ENCODE measurements at regions not wholly inside any gene's neighbourhood (a gene's known extent, or its start where the extent isn't known, plus 50 kb on each side); places are given as distances from the start of the nearest gene placed in this dataset.
"Not testable (repeated sequence)": the region's sequence is repeated elsewhere in the genome, so short reads cannot be mapped to it uniquely, and the experiment has no call there.

GRCh38 chr13:64099994-64100393 is 2684.3 kb upstream of the PCDH20 start:
- no peak for DNase-seq

DNA sequence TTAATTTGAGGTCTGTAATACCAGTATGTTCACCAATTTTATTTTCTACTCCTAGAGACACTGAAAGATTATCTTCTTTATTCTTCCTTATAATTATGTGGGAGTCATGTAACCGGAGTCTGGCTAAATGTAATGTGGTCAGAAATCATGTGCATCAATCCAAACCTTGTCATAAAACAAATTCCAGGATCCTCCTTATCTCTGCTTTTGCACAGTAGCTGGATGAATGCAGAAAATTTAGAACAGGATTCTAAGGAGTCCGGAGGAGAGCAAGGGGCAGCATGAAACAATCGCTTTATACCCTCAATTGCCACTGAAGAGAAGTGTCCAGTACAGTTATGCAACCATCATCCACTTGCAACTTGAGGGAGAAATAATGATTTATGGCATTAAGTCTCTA is 2674.7 kb upstream of the PCDH20 start:
- DNase-seq = no peak

- DNase-seq = no peak
Measured at GRCh38 chr13:64088491-64088890, 2672.8 kb upstream of the PCDH20 start.

- no peak for DNase-seq
Measured at GRCh38 chr13:64087624-64088023, 2672.0 kb upstream of the PCDH20 start.

GRCh38 chr13:64083811-64084210 is 2668.2 kb upstream of the PCDH20 start:
- DNase-seq = no peak

DNA sequence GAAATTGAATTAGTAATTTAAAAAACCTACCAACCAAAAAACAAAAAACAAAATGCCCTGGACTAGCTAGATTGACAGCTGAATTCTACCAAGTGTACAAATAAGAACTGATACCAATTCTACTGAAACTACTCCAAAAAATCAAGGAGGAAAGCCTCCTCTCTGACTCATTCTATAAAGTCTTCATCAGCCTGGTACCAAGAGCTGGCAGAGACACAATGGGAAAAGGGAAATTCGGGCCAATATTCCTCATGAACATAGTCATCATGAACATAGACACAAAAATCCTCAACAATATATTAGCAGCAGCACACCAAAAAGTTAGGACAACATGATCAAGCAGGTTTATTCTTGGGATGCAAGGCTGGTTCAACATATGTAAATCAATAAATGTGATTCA is 2667.7 kb upstream of the PCDH20 start:
- no peak for DNase-seq

DNA sequence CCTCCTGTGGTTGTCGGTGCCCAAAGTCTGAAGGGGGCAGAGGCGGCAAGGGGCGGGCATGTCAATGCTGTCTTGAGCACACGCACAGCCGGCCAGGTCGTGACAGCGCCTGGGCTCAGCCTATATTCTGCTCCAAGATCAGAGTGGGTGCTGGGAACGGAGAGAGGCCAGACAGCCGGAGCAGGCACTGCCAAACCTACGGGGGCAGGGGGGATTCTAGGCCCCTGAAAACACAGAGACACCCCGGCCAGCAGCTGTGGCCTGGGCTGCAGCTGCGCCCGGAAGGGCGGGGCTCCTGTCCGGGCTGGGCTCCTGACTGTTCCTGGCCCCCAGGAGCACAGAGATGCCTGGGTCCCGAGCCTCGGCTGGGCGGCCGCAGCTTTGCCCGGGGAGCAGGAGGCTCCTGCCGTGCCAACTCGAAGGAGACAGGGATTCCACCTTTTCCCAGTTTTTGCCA is 2662.9 kb upstream of the PCDH20 start:
- DNase-seq = no peak

DNA sequence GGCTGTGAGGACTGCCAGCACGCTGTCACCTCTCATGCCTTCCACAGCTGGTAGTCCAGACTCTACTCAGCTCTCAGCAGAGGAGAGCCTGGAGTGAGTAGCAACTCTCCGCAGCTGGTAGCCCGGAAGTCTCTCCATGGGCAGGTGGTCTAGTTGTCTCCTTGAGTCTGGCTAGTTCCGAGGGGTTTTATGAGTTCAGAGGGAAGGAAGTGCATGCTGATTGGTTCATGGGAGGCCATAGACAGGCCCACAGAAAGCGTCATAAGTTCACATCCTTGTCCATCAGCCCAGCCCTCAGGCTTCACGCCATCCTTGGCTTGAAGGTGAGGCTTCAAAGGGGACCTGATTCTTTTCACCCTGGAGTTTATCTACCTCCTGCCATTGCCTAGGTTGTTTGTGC is 2662.4 kb upstream of the PCDH20 start:
- DNase-seq = no peak

GRCh38 chr13:64077132-64077835 is 2661.6 kb upstream of the PCDH20 start:
- DNase-seq = not testable (repeated sequence)

DNA sequence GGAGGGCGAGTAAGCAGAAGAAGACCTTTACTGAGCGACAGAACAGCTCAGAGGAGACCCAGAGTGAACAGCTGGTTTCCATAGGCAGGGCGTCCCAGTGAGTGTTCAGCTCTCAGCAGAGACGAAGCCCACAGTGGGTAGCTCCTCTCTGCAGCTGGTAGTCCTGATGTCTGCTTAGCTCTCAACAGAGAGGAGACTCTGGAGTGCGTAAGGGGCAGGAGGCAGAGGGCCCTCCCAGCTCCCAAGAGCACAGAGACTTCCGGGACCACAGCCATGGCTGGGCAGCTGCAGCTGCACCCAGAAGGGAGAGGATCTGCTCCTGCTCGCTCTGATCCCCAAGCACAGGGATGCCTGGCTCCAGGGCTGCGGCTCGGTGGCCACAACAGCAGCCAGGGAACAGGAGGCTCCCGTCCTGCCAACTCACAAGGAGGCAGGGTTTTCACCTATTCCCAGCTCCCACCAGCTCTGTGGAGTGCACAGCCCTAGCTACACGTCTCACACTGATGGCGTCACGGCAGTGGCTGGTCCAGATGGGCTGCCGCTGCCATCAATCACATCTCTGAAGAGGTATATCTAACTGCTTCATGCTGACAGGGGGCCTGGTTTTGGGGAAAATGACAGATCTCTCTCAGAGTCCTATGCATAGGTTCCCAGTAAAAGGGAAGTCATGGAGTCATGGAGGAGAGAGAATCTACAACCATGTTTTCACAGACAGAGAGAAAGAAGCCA is 2660.1 kb upstream of the PCDH20 start:
- DNase-seq = no peak

GRCh38 chr13:64074971-64075474 is 2659.4 kb upstream of the PCDH20 start:
- no peak for DNase-seq

DNA sequence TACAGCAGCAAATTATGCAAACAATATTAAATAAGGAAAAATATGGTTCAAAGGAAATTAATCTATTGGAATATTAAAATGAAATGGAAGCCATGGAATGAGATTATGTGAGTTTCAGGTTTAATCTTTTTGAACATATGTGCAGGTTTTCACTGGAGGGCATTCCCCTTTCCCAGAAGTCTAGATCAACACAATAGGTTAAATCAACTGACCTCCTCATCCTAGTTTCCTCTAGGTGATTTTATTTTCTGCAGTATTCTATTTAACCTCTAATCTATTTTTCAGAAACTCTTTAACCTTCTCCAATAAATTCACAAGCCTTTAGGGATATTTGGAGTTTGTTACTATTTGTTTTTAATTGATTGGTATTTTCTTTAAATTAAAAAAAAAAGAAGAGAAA is 2657.6 kb upstream of the PCDH20 start:
- no peak for DNase-seq

DNA sequence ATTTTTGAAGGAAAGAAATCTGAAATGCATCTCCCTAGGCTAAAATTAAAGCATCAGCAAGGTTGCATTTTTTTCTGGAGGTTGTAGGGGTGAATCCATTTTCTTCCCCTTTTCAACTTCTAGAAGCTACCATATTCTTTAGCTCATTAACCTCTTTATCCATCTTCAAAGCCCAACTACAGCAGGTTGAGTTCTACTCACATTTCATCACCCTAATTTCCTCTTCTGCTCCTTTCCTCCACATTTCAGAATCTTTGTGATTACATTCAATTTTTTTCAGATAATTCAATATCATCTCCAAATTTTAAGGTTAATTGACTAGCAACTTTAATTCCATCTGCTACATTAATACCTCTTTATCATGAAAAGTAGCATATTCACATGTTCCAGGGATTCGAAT is 2655.7 kb upstream of the PCDH20 start:
- DNase-seq = no peak

GRCh38 chr13:64069892-64070291 is 2654.2 kb upstream of the PCDH20 start:
- DNase-seq = no peak

DNA sequence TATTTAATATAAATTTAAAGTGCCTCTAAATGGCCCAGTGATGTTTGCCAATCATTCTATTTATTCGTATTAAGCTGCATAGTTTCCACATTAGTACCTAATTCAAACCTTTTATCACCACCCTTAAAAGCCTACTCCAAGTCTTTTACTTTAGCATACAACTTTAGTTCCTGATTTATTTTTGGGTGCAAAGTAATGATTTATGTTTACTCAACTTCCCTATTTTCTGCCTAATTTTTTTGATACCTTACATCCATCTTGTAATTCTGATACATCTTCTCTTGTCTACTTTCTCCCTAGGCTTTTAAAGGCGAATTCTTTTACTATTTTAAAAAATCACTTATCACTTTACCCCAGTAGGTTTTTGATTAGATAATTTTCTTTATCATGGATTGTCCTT is 2651.1 kb upstream of the PCDH20 start:
- DNase-seq = no peak

DNA sequence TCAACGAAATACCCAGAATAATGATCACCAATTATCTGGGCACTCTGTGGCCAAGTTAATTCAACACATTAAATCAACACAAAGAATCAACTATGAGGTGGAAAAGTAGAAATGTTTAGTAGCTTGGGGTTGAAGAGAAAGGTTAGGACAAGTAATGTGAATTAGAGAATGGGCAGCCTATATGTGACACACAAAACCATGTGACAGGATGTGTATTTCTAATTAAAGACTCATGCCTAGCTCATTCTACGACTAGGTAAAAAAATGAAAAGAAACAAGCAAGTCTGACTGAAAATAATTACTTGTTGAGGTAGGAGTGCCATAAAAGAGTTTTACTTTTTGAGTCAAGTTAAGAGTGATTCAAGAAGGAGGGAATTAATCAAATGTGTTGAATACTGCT is 2646.0 kb upstream of the PCDH20 start:
- DNase-seq = no peak

GRCh38 chr13:64057372-64058020 is 2641.8 kb upstream of the PCDH20 start:
- no peak for DNase-seq

DNA sequence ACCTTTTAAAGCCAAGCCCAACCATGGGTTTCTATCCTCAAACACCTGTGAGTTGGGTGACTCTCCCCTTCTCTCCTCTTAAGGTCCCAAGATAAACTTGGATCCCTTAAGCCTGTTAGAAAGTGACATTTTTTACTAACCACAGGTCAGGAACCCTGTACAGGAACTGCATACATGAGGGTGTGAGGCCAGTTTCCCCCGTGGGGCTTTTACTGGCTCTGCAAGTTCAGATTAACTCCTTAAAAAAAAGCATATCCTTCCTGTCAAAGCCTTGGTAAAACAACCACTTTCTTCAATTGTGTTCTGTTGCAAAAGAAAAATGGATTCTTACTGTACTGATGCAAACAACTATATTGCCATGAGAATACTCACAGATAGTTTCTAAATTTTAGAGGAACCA is 2638.7 kb upstream of the PCDH20 start:
- DNase-seq = no peak

DNA sequence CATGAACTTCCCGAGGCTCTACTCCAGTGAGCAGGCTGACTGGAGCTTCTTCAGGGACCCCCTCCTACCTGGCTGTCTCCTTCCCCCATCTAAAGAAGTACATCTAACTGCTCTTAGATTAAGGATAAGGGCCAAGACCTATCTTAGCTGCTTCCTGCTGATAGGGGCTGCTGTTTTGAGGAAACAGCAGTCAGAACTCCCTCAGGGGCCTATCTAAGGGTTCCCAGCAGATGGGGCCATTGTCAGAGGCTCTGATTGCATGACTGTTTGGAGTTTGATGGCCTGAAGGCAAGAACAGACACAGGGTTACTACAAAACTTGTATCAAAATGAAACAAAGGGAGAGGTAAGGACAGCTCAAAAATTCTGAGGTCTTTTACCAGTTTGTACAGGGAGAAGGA is 2636.9 kb upstream of the PCDH20 start:
- DNase-seq = no peak

DNA sequence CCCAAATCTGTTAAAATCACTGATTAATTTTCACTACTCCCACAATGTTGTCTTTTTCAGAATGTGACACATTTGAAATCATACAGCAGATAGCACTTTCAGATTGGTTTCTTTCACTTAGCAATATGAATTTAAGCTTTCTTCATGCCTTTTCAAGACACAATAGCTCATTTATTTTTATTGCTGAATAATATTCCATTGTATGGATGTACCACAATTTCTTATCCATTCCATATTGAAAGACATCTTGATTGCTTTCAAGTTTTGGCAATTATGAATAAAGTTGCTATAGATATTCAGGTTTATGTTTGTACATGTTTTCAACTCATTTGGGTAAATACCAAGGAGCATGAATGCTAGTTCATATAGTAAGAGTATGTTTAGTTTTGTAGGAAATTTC is 2635.6 kb upstream of the PCDH20 start:
- DNase-seq = no peak

DNA sequence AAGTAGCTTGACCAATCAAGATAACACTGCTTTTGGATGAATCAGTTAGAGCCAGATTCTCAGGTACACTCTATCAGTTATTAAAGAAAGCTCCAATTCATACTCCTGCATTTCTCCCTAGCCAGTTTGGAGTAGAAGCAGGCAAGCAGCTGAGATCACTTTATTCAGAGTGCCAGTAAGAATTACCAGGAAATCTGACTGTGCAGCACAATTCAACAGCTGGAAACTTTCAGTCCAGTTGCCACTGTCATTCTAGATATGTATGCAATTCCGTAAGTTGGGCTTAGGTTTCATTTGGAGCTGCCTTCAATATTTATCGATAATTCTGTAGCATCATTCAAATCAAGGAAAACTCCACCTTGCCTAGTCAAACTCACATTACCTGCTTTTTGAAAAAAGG is 2625.6 kb upstream of the PCDH20 start:
- no peak for DNase-seq

DNA sequence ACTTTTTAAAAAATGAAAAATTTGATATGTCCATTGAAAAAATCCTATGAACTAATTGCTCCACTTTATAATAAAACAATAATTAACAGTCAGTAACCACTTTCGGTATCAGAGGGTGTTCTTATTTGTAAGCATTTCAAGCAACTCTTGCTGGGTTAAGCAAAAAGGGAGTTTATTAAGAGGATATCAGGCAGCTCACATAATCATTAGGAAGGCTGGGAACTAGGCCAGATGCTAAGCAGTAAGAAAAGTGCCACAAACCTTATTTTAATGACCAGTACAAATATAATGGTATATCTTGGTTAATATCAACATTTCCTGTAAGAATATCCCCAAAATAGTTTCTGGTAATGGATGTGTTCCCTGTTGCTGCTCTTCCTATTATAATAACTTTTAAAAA is 2618.3 kb upstream of the PCDH20 start:
- no peak for DNase-seq

DNA sequence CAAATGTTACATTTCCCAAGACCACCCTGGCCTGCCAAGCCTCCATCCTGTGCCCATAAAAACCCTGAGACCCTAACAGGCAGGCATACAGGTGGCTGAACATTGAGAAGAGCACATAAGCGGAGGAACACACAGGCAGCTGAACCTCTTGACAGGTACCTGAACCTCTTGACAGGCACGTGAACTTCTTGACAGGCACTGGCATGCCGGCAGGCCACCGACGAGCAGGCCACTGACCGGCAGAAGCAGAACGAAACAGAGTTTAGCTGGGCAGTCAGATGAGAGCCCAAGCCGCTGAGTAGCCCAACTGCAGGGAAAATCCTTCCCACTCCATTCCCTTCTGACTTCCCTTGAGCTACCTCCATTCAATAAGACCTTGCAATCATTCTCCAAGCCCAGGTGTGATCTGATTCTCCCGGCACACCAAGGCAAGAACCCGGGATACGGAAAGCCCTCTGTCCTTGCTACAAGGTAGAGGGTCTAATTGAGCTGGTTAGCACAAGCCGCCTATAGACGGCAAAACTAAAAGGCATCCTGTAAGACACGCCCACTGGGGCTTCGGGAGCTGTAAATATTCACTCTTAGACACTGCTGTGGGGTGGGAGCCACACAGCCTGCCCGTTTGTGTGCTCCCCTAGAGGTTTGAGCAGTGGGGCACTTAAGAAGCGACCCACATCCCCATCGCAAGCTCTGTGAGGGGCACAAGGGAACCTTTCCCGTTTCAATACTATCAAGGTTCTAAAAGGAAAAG is 2613.9 kb upstream of the PCDH20 start:
- DNase-seq = no peak

All from T-helper 1 cell (primary cell).